CD14-positive monocyte (primary cell): ENCODE measurements at regions not wholly inside any gene's neighbourhood (a gene's known extent, or its start where the extent isn't known, plus 50 kb on each side); places are given as distances from the start of the nearest gene placed in this dataset.

Source experiments
- DNase-seq, 3 donors: peaks; one replicate each; pipeline ENCODE4 v3.0.0-alpha.2; 2011 to 2022
- H2AFZ ChIP-seq: 2 replicates; pipeline ENCODE4 v1.6.0; 2012; ENCODE audit warnings: mild to moderate bottlenecking, low read depth, low read length, inconsistent platforms; ENCODE audit not compliant: insufficient read depth, poor library complexity, severe bottlenecking
- H3K27ac ChIP-seq, 2 donors: 1 replicate in 1 of 2; 2 replicates in 1 of 2; pipeline ENCODE4 v1.5.1; 2012 to 2013; ENCODE audit warnings: low read length in 2 of 2, control low read depth in 1 of 2, inconsistent platforms in 1 of 2, low read depth in 1 of 2, mild to moderate bottlenecking in 1 of 2
- H3K27me3 ChIP-seq, 2 donors: one replicate each; pipeline versions ENCODE4 v1.6.0 to v1.6.1; 2011 to 2013; ENCODE audit warnings: low read length in 2 of 2; ENCODE audit not compliant: control insufficient read depth in 2 of 2, insufficient read depth in 2 of 2
- H3K36me3 ChIP-seq, 2 donors: replicated peaks in 1 of 2; 1 replicate in 1 of 2; 2 replicates in 1 of 2; pipeline versions ENCODE4 v1.5.1 to v1.6.1; 2012 to 2013; ENCODE audit warnings: low read length in 2 of 2, control low read depth in 1 of 2, inconsistent platforms in 1 of 2, mild to moderate bottlenecking in 1 of 2; ENCODE audit not compliant: insufficient read depth in 2 of 2, control insufficient read depth in 1 of 2
- H3K4me1 ChIP-seq, 2 donors: 1 replicate in 1 of 2; 2 replicates in 1 of 2; pipeline versions ENCODE4 v1.5.1 to v1.6.1; 2012 to 2013; ENCODE audit warnings: low read length in 2 of 2, control low read depth in 1 of 2, inconsistent platforms in 1 of 2, mild to moderate bottlenecking in 1 of 2, moderate library complexity in 1 of 2; ENCODE audit not compliant: insufficient read depth in 2 of 2, control insufficient read depth in 1 of 2
- H3K4me2 ChIP-seq: replicated peaks from 2 replicates; pipeline ENCODE3; 2012; ENCODE audit warnings: low read length, moderate library complexity, mild to moderate bottlenecking; ENCODE audit not compliant: poor library complexity, severe bottlenecking; ENCODE audit errors: extremely low read depth
- H3K4me3 ChIP-seq, 3 experiments: fragments of 200-600 bp in 1 of 3; sonication (generic) in 1 of 3; replicated peaks in 1 of 3; 1 replicate in 2 of 3; 2 replicates in 1 of 3; pipeline ENCODE4 v1.5.1; 2011 to 2013; ENCODE audit warnings: low read length in 3 of 3, mild to moderate bottlenecking in 3 of 3, control low read depth in 2 of 3, low read depth in 2 of 3, inconsistent platforms in 1 of 3, moderate library complexity in 1 of 3
- H3K79me2 ChIP-seq: 2 replicates; pipeline ENCODE4 v1.6.0; 2012; ENCODE audit warnings: mild to moderate bottlenecking, control low read depth, inconsistent platforms, low read length, moderate library complexity; ENCODE audit not compliant: insufficient read depth
- H3K9ac ChIP-seq: 2 replicates; pipeline ENCODE4 v1.6.0; 2017; ENCODE audit warnings: low read length, mild to moderate bottlenecking; ENCODE audit not compliant: insufficient read depth, poor library complexity, severe bottlenecking
- H3K9me3 ChIP-seq, 2 donors: replicated peaks in 1 of 2; 1 replicate in 1 of 2; 2 replicates in 1 of 2; pipeline versions ENCODE4 v1.5.1 to v1.6.1; 2012 to 2013; ENCODE audit warnings: low read length in 2 of 2, control low read depth in 1 of 2; ENCODE audit not compliant: control insufficient read depth in 1 of 2, insufficient read depth in 1 of 2
- H4K20me1 ChIP-seq: 2 replicates; pipeline ENCODE4 v1.6.0; 2012; ENCODE audit warnings: mild to moderate bottlenecking, low read length, control low read depth, moderate library complexity; ENCODE audit not compliant: insufficient read depth
- H3K27ac Mint-ChIP-seq, 7 donors: one replicate each; pipeline ENCODE4 v1.8.0; 2020; ENCODE audit warnings: mild to moderate bottlenecking in 7 of 7, mixed read lengths in 7 of 7, moderate library complexity in 6 of 7, inconsistent platforms in 2 of 7
- H3K27me3 Mint-ChIP-seq, 3 donors: one replicate each; pipeline ENCODE4 v1.8.0; 2021 to 2022; ENCODE audit warnings: low read depth in 3 of 3, mild to moderate bottlenecking in 3 of 3, mixed read lengths in 3 of 3, moderate library complexity in 3 of 3, inconsistent platforms in 1 of 3
- H3K36me3 Mint-ChIP-seq, 2 donors: one replicate each; pipeline ENCODE4 v1.8.0; 2020; ENCODE audit warnings: mixed read lengths in 2 of 2, inconsistent platforms in 1 of 2, mild to moderate bottlenecking in 1 of 2
- H3K4me1 Mint-ChIP-seq: one replicate; pipeline ENCODE4 v1.8.0; 2020; ENCODE audit warnings: mild to moderate bottlenecking, mixed read lengths
- H3K4me3 Mint-ChIP-seq, 2 donors: one replicate each; pipeline ENCODE4 v1.8.0; 2020; ENCODE audit warnings: mild to moderate bottlenecking in 2 of 2, mixed read lengths in 2 of 2, moderate library complexity in 1 of 2
- H3K9me3 Mint-ChIP-seq, 7 donors: one replicate each; pipeline ENCODE4 v1.8.0; 2020 to 2022; ENCODE audit warnings: mixed read lengths in 7 of 7, mild to moderate bottlenecking in 6 of 7, moderate library complexity in 6 of 7, inconsistent platforms in 2 of 7
- WGBS: methylation state at CpG from one replicate; pipeline ENCODE4 v1.1.5; 2013; ENCODE audit warnings: missing lambda C conversion rate; ENCODE audit not compliant: insufficient coverage; 5-methylcytosine and 5-hydroxymethylcytosine counted together
- intact Hi-C, 2 donors: fragments of 100-400 bp; cut with micrococcal nuclease; formaldehyde crosslinking; loops; one replicate each; pipeline versions ENCODE4 v1.15.0 to v1.15.1; 2023
- TF ChIP-seq, protein P1 (sequence below): fragments of 200-600 bp; IDR thresholded peaks from one replicate; pipeline ENCODE4 v1.8.0; 2022; ENCODE audit warnings: antibody characterized with exemption, mild to moderate bottlenecking

DNA sequence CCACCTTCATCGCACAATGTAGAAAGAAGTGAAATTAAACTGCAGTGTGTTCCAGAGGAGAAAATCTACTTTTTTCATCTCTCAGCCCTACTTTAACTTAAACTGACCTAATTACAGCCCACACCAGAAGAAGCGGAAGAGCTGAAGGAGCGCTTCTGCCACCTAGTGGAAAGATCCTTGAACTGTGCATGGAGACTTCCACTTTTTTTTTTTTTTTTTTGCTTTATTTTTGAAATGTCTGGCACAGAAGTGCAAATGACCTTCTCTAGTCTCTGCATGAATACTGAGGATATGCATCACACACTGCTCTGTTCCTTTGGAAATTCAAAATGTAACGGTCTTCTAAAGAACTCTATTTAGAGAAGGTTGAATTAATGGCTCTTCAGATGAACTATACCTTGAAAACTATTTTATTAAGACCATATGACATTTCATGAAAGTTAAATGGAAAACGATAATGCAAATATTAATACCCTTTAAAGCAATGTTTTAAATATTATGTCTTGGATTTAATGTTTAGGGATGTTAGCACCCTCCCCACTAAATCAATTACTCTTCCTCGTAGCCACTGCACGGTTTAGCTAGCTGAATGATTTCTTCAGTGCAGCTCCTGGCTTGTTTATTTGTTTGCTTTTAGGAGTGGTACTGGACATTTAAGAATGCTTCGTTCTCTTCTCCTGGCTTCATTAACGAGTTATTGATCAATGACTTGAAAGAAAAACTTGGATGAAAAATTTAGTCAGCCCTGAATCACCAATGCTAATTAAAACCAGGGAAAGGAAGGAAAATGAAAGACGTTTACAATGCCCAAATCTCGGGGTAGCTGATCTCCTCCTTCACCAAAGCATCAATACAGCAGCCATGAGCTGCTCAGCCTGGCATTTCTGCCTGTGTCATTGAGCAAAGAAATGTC is 569.6 kb upstream of the GJE1 start:
- H3K36me3 ChIP-seq, result no peaks in the 10 kb centered on the region
- Mint-ChIP-seq H3K9me3 (peaks cover 0 to 2% (median 0%) of the 10 kb centered on the region in 7 donors), H3K4me3 (peak overlapping the region; percentile 73 to 92), H3K4me1 (peaks cover 11% of the 10 kb centered on the region), H3K27ac (peak overlapping the region in 4 of 7 donors; percentile 37 to 58 (median 50)), H3K27me3 (peaks cover 0 to 3% (median 2%) of the 10 kb centered on the region in 3 donors), H3K36me3 (no peaks in the 10 kb centered on the region)
- WGBS, result 0% methylated on average over 1 of the region's 11 CpGs
- intact Hi-C loops, result no loop called here
- TF ChIP-seq, protein P1, sequence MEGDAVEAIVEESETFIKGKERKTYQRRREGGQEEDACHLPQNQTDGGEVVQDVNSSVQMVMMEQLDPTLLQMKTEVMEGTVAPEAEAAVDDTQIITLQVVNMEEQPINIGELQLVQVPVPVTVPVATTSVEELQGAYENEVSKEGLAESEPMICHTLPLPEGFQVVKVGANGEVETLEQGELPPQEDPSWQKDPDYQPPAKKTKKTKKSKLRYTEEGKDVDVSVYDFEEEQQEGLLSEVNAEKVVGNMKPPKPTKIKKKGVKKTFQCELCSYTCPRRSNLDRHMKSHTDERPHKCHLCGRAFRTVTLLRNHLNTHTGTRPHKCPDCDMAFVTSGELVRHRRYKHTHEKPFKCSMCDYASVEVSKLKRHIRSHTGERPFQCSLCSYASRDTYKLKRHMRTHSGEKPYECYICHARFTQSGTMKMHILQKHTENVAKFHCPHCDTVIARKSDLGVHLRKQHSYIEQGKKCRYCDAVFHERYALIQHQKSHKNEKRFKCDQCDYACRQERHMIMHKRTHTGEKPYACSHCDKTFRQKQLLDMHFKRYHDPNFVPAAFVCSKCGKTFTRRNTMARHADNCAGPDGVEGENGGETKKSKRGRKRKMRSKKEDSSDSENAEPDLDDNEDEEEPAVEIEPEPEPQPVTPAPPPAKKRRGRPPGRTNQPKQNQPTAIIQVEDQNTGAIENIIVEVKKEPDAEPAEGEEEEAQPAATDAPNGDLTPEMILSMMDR, result peak; percentile 87
- no peaks in the 10 kb centered on the region for H3K9me3 ChIP-seq
- peak overlapping the region; percentile 34 to 66 (median 39) for H3K4me3 ChIP-seq
- H3K9ac ChIP-seq, result peak overlapping the region; percentile 58
- no peak overlapping the region for H3K27ac ChIP-seq
- no peaks in the 10 kb centered on the region for H3K79me2 ChIP-seq
- H2AFZ ChIP-seq, result peak overlapping the region; percentile 82
- no peaks in the 10 kb centered on the region for H4K20me1 ChIP-seq
- peak overlapping the region; percentile 83 for H3K4me2 ChIP-seq
- H3K4me1 ChIP-seq, result peaks cover 6 to 9% of the 10 kb centered on the region in 2 donors
- peak; percentile 54 to 63 (median 59) for DNase-seq
- no peaks in the 10 kb centered on the region for H3K27me3 ChIP-seq

DNA sequence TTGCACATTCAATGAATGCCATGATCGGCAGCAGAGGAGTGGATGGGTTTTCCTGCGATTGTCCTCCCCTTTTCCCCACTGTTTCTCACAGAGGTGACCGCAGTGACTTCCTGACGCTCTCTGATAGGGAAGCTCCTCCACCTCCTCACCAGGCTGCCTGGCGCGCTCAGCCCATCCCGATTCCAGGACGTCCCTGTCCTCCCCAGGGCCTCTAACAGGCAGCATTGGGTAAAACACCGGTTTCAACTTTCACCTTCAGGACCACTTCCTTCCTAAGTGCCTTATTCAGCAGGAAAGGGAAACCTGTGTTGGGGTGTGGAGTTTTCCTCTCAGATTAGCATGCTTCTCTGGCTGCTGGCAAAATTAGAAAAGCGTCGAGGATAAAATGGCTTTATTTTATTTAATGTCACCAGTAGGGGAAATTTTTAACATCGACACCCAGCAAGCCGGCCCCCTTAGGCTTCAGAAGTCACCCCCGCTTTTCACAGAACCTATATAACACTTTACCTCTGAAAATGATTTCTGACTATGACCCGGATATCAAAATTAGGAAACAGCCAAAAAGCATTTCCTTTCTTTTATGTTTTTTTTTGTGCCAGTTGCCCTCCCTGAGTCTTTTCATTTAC is 570.4 kb upstream of the GJE1 start:
- H3K4me3 Mint-ChIP-seq, result peak overlapping the region; percentile 73 to 92
- Histone ChIP-seq H3K4me1 (peaks cover 6 to 9% of the 10 kb centered on the region in 2 donors), H2AFZ (peak overlapping the region; percentile 82), H3K27ac (no peak overlapping the region), H4K20me1 (no peaks in the 10 kb centered on the region), H3K27me3 (no peaks in the 10 kb centered on the region), H3K36me3 (no peaks in the 10 kb centered on the region), H3K4me3 (peak overlapping the region; percentile 34 to 66 (median 39)), H3K9me3 (no peaks in the 10 kb centered on the region), H3K79me2 (no peaks in the 10 kb centered on the region), H3K9ac (peak overlapping the region; percentile 58), H3K4me2 (peak overlapping the region; percentile 83)
- H3K36me3 Mint-ChIP-seq, result no peaks in the 10 kb centered on the region
- peaks cover 0 to 2% (median 0%) of the 10 kb centered on the region in 7 donors for H3K9me3 Mint-ChIP-seq
- peaks cover 11% of the 10 kb centered on the region for H3K4me1 Mint-ChIP-seq
- DNase-seq, result peak in 1 of 3 donors; percentile 4
- H3K27ac Mint-ChIP-seq, result peak overlapping the region in 3 of 7 donors; percentile 44 to 58 (median 57)
- H3K27me3 Mint-ChIP-seq, result peaks cover 0 to 3% (median 2%) of the 10 kb centered on the region in 3 donors
- TF ChIP-seq, protein P1, result no peak
- intact Hi-C loops, result no loop called here
- WGBS, result 0% methylated on average over 4 of the region's 15 CpGs
